GM18907 (cell line): ENCODE measurements at regions not wholly inside any gene's neighbourhood (a gene's known extent, or its start where the extent isn't known, plus 50 kb on each side); places are given as distances from the start of the nearest gene placed in this dataset.
"Not testable (repeated sequence)": the region's sequence is repeated elsewhere in the genome, so short reads cannot be mapped to it uniquely, and the experiment has no call there.

Experiments
- ATAC-seq: cut with Tn5 transposase; IDR thresholded peaks from one replicate; pipeline ENCODE4 v1.9.1; 2021; ENCODE audit warnings: mild to moderate bottlenecking, moderate library complexity; ENCODE audit not compliant: unreplicated experiment

DNA sequence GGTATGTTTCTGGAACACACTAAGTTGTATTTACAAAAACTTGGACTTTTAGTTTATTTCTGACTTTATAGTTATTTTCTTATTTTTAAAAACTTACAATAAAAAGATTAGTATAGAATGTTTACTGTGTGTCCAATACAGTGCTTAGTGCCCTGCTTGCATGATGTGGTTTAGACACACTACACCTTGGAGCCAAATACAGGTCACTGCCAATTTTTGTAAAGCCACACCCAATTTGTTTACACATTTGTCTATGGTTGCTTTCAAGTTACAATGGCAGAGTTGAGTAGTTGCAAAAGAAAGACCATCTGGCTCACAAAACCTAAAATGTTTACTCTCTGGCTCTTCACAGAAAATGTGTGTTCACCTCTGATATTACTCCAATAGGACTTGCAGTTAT lies 807.1 kb downstream of the KCNJ2 start:
- no peak for ATAC-seq

DNA sequence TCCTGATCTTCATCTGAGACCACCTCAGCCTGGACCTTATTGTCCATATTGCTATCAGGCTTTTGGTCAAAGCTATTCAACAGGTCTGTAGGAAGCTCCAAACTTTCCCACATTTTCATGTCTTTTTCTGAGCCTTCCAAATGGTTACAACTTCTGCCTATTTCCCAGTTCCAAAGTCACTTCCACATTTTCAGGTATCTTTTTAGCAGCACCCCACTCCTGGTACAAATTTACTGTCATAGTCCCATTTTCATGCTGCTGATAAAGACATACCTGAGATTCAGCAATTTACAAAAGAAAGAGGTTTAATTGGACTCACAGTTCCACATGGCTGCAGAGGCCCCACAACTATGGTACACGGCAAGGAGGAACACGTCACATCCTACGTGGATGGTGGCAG lies 815.5 kb downstream of the KCNJ2 start:
- no peak for ATAC-seq

GRCh38 chr17:70987867-70988340 lies 818.6 kb downstream of the KCNJ2 start:
- ATAC-seq: peak; percentile 92

DNA sequence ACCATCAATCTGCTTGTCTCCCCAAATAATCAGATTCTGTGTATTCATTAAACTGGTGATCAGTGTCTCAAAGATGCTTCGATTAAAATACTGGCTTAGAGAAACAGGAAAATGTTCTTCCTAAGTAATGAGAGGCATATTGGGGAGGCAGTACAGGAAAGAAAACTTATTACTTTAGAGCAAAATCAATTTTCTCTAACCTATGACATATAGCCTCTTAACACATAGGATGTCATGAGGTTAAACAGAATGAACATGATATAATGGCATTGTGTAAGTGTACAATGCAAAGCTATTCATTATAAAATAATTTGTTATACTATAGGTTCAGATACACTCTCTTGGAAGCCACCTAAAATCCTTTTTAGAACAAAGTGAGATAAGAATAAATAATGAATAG lies 819.3 kb downstream of the KCNJ2 start:
- no peak for ATAC-seq

- no peak for ATAC-seq
Observed at GRCh38 chr17:70989280-70989679, 819.9 kb downstream of the KCNJ2 start.

GRCh38 chr17:70994194-70994593 lies 824.9 kb downstream of the KCNJ2 start:
- ATAC-seq: no peak

- no peak for ATAC-seq
Observed at GRCh38 chr17:70995997-70996396, 826.7 kb downstream of the KCNJ2 start.

GRCh38 chr17:71003736-71004135 lies 834.4 kb downstream of the KCNJ2 start:
- no peak for ATAC-seq

DNA sequence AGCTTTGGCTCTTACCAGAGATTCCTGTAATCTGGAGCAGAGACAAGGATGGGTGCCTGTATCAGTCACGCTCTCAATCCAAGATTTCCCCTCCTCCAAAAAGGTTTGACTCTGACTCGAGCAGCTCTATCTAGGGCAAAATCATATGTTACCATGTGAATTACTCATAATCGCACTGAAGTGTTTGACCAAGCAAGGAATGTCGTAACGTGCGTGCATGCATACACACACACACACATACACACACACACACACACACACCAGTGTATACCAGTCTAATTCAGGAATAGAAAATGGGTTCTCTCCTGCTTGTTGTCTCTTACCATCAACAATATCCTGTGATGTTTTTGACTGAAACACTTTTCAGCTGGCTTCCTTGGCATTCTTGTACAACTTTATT lies 835.1 kb downstream of the KCNJ2 start:
- ATAC-seq: no peak

GRCh38 chr17:71011391-71011790 lies 842.1 kb downstream of the KCNJ2 start:
- no peak for ATAC-seq

- ATAC-seq: no peak
Observed at GRCh38 chr17:71019699-71020098, 850.4 kb downstream of the KCNJ2 start.

- ATAC-seq: no peak
Observed at GRCh38 chr17:71022758-71023157, 853.4 kb downstream of the KCNJ2 start.

GRCh38 chr17:71023249-71024030 lies 854.1 kb downstream of the KCNJ2 start:
- no peak for ATAC-seq

DNA sequence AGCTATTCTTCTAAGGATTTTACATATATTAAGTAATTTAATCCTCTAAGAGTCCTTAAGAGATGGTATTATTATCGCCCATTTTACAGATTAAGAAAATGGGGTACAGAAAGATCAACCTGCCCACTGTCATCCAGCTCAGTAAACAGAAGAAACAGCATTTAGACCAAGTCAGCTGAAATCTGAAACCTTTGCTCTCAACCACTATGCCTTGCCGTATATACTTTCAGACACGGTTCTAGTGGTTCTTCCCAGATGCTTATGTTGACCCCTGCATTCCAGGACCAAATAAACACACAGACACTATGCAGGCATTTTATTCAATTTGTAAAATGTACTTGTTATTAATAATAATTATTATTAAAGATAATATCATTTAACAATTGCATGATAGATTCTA lies 854.8 kb downstream of the KCNJ2 start:
- no peak for ATAC-seq

DNA sequence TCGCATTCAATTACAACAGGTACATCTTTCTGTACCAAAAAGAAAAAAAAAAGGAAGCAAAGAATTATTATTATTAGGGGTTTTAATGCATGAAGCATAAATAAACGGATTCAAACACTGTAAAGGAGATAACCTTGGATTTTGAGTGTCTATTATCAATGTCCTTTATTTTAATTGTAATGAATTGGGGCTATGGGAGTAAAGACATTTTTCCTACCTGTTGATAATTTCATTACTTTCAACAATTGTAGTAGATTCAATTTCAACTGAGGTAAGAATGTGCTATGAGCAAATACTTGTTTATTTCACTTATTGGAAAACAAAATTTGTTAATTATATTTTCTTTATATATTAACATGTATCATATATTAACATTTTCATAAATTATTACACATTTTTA lies 855.6 kb downstream of the KCNJ2 start:
- ATAC-seq: no peak

GRCh38 chr17:71029246-71029645 lies 859.9 kb downstream of the KCNJ2 start:
- no peak for ATAC-seq

- not testable (repeated sequence) for ATAC-seq
Observed at GRCh38 chr17:71031286-71031685, 862.0 kb downstream of the KCNJ2 start.

GRCh38 chr17:71032746-71033273 lies 863.5 kb downstream of the KCNJ2 start:
- no peak for ATAC-seq

- ATAC-seq: no peak
Observed at GRCh38 chr17:71033336-71033735, 864.0 kb downstream of the KCNJ2 start.

DNA sequence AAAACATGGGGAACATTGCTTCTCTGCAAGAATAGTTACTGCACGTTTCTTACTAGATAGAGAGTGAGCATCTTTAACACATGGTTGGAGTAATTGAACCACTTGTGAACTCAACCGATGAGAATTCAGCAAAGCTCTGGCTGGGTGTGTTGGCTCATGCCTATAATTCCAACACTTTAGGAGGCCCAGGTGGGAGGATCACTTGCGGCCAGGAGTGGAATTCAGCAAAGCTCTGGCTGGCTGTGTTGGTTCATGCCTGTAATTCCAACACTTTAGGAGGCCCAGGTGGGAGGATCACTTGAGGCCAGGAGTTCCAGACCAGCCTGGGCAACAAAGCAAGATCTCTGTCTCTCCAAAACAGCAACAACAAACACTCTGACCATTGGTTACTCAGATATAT lies 865.9 kb downstream of the KCNJ2 start:
- ATAC-seq: no peak

GRCh38 chr17:71037386-71037785 lies 868.1 kb downstream of the KCNJ2 start:
- no peak for ATAC-seq

DNA sequence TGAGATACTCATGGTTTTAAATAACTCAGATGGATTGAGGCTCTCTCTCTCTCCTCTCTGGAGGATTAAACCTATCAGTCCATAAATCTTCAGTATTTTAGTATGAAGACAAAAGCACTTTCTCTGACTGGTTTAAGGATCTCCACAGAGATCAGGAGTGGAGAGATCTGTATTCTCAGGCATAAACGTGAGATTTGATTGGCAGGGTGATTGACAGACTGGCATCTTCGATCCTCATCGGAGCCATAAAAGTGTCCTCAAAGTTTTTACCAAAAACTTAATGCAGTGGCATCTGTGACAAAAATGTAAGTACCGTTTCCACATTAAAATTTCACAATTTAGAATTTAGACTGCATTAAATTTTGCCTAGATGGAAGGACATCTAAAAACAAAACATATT lies 870.1 kb downstream of the KCNJ2 start:
- no peak for ATAC-seq

DNA sequence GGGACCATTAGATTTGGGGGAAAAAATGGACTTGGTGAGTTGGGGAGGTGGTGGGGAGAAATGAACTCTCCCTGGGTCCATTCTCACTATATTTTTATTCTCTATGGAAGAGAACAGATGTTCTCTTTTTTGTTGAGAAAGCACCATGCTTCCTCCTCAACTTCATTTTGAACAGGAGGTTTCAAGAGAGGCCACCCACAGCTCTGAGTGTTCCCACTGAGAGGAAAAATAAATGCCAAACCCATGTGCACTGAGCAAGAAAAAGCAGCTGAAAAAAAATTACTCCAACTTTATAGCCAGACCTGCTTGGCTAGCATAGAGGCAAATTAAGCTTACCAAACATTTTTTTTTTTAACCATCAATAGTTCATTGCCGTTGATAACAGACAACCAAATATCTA lies 883.6 kb downstream of the KCNJ2 start:
- no peak for ATAC-seq
